ENCODE measurements at regions not wholly inside any gene's neighbourhood (a gene's known extent, or its start where the extent isn't known, plus 50 kb on each side); places are given as distances from the start of the nearest gene placed in this dataset.
A peak's percentile ranks its signal among the peaks of the same experiment; 100 is the strongest.
"Not testable (repeated sequence)": the region's sequence is repeated elsewhere in the genome, so short reads cannot be mapped to it uniquely, and the experiment has no call there.

- no peak for DNase-seq
Observed at GRCh38 chr7:12007576-12007975, 175.6 kb upstream of the THSD7A start.

GRCh38 chr7:12013983-12014382 is 182.0 kb upstream of the THSD7A start:
- DNase-seq, result no peak

DNA sequence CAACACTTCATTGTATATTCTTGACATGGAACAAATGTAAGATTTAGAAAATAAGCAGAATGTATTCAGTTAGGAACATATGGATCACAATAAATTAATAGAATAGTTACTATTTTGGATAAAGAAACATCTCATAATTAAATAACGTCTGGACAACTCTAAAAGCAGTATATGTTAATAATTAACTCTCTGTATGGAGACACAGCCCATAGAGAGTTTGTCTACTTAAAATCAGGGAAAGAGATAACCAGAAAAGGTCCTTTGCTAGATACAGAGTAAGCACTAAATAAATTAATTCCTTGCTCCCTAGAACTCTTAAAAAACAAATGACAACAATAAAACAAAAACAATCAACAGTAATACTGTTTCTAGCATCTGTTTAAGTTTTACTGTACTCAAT is 184.4 kb upstream of the THSD7A start:
- no peak for DNase-seq

DNA sequence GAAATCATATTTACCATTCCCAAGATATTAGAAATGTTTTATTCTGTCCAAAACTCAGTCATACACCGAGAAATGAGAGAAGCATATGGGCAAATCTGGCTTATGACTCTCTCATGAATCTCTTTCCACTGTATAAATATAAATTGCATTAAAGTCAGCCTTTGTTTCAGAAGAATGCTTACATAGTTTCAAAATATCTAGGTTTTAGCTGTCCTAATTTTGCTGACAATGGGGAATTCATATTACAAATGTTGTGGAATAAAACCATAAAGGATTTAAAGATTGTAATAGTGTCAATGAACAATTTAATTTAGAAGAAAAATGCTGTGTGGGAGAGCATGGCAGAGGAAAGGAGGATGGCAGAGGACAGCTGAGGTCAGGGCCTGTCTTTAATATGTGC is 185.0 kb upstream of the THSD7A start:
- DNase-seq, result no peak

GRCh38 chr7:12022011-12022410 is 189.1 kb upstream of the TMEM106B start:
- DNase-seq, result not testable (repeated sequence)

GRCh38 chr7:12025246-12025645 is 185.8 kb upstream of the TMEM106B start:
- DNase-seq, result no peak

DNA sequence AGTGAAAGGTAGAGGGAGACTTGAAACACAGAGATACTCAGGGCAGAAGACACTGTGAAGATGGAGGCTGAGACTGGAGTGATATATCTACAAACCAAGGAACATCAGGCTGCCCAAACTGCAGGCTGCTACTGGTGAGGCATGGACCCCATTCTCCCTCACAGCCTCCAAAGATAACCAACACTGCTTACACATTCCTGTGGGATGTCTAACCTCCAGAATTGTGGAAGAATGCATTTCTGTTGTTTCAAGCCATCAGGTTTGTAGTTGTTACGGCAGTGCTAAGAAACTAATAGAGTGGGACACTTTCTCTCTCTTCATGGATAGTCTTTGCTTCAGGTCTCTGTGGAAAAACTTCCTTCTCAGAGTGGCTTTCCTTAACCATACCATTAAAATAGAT is 182.6 kb upstream of the TMEM106B start:
- DNase-seq, result no peak

DNA sequence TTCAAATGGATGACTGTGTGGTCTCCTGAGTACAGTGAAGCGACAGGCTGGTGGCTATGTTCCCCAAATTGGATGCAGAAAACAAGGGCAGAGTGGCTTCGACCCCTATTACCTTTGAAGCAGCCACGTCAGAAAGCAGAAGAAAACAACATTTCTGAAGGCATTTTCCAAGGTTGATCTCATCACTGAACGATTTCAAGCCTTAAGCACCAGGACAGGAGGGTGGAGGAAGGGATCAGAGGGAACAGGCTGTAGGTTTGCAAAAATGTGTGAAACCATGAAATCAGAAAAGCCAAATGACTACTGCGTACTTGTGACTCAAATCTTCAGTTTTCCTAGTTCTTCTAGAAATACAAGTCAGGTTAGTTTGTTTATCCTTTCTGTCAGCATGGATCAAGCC is 181.0 kb upstream of the TMEM106B start:
- DNase-seq, result no peak

GRCh38 chr7:12031186-12031585 is 179.9 kb upstream of the TMEM106B start:
- DNase-seq, result no peak

DNA sequence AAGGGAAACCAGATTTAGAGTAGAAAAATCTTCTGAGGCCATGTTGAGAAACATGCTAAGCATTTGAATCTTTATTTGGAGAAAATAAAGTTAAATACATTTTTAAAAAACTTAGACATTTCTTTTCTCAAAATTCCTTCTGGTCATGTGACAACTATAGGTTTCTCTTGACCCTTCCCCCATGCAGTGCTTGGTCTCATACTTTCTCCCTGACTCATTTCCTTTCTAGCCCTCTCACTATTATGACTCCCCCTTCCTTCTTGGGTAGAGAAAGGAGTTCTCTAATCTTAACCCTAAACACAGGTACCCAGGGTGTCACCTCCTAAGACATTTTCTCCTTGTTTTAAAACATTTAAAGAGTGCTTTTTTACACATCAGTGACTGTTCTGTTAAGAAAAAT is 179.5 kb upstream of the TMEM106B start:
- DNase-seq, result no peak

DNA sequence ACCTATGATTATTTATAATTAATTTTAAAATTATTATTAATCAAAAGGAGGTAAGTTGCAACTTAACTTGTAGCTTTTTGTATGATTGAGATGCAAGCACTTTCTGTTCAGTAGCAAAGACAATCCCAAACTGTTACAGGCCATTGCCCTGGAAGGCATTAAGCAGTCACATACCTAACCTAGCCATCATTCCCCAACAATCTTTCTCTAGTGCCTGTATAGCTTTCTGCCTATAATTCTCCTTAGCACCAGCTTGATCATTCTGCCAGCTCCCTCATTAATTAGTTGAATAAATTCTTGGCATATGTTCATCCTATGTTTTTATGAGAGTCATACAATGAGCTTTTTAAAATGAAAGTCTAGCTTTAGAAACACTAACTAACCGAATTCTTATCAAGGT is 178.9 kb upstream of the TMEM106B start:
- DNase-seq, result no peak

DNA sequence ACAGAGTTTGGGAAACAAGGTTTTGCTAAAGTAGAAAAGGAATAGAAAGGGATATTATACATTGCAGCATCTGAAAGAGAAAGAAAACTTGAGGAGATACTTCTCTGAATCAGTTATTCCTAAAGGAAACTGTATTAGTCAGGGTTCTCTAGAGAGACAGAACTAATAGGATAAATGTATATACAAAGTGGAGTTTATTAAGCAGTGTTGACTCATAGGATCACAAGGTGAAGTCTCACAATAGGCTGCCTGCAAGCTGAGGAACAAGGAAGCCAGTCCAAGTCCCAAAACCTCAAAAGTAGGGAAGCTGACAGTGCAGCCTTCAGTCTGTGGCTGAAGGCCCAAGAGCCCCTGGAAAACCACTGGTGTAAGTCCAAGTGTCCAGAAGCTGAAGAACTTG is 167.6 kb upstream of the TMEM106B start:
- not testable (repeated sequence) for DNase-seq

GRCh38 chr7:12052211-12052610 is 158.9 kb upstream of the TMEM106B start:
- no peak for DNase-seq

DNA sequence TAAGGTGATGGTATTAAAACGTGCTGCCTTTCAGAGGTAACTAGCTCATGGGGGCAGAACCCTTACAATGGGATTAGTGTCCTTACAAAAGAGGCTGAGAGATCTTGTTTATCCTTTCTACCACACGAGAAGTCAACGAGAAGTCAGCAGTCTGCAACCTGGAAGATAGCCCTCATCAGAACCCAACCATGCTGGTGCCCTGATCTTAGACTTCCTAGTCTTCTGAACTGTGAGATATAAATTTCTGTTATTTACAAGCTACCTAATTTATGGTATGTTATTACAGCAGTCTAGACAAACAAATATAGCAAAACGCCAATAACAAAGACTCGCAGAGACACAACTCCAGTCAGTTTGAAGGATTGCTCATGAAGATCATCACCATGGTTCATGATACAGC is 157.5 kb upstream of the TMEM106B start:
- DNase-seq, result no peak

- no peak for DNase-seq
Observed at GRCh38 chr7:12054830-12055229, 156.3 kb upstream of the TMEM106B start.

DNA sequence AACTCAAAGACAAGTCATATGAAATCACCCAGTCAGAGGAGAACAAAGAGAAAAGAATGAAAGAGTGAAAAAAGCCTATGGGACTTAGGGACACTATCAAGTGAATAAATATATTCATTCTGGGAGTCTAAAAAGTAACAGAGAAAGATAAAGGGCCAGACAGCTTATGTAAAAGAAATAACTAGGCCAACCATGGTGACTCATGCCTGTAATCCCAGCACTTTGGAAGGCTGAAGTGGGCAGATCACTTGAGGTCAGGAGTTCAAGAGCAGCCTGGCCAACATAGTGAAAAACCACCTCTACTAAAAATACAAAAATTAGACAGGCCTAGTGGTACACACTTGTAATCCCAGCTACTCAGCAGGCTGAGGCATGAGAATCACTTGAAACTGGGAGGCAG is 154.7 kb upstream of the TMEM106B start:
- DNase-seq, result no peak

DNA sequence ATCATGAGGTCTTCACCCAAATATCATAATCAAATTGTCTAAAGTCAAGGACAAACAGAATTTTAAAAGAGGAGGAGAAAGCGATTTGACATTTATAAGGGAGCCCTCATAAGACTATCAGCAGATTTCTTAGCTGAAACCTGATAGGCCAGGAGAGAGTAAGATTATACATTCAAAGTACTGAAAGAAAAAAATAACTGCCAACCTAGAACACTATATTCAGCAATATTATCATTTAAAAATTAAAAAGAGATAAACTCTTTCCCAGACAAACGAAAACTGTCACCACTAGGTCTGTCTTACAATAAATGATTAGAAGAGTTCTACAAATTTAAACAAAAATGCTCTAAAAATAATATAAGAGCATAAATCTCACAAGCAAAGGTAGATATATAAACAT is 154.1 kb upstream of the TMEM106B start:
- no peak for DNase-seq

GRCh38 chr7:12062062-12062461 is 149.0 kb upstream of the TMEM106B start:
- no peak for DNase-seq

DNA sequence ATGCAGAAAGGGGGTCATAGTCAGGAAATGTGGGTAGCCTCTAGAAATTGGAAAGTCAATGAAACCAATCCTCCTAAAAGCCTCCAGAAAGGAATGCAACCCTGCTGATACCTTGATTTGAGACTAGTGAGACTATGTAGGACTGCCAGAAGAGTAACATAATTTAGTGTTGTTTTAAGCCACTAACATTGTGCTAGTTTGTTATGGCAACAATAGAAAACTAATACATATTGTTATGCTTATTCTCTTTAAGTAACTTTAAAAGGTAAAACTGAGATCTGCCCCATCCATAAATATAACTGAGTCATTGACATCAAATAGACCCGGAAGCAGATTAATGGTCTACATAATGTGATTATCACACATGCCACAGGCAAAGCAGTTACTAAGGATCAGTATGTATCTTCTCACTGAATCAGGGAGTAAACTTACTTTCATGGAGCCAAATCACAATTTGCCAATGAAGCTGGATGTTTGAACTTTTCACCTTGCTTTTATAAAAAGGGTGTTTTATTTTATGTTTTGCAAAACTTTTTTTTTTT is 146.4 kb upstream of the TMEM106B start:
- DNase-seq, result no peak

- no peak for DNase-seq
Observed at GRCh38 chr7:12066004-12066403, 145.1 kb upstream of the TMEM106B start.

- no peak for DNase-seq
Observed at GRCh38 chr7:12066521-12066920, 144.6 kb upstream of the TMEM106B start.

DNA sequence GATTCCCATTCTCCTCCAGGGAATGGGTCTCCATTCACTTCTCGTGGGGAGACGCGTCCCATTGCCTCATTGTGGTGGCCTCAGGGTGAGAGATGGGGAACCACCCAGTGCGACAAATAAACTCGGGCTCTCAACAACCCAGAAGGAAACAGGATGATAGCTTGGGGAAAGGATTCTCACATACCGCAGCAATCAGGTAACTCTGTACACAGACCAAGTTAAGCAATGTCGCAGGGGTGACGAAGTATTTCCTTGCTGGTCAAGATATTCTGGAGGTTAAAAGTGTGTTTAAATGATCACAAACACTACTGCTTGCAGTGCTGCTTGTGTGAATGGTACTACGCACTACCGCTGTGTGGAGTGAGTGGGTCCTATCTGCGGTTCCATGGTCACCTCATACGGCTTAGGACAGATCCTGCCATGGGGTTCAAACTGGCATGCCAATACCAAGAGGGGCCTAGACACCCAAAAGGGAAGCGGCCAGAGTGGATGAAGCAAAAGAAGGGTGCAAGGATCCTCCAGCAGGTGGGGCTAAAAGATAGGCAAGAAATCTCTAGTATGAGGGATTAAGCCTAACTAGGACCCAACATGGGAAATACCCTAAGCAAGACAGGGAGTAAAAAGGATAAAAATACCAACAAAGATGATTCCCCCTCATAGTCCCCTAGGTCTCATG is 143.8 kb upstream of the TMEM106B start:
- DNase-seq, result peak; percentile 31

GRCh38 chr7:12069757-12070156 is 141.3 kb upstream of the TMEM106B start:
- DNase-seq, result no peak

- no peak for DNase-seq
Observed at GRCh38 chr7:12074889-12075288, 136.2 kb upstream of the TMEM106B start.

DNA sequence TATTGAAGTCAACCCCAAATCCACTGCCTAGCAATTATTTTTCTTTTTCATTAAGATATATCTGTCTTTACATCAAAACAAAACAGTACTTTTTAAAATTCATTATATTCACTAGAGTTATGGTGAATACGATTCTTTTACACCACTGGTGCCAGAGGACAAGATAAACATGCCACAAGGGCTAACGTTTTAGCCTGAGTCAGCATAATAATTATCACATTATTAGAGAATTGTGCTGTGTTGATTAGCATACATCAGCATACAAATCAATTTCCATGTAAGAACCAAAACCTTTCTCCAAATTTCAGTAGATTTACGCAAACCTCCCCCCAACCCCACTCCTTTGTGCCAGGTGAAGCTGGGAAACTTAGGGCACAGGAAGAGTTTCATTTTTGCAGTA is 131.1 kb upstream of the TMEM106B start:
- no peak for DNase-seq

Data from NCI-H2227 treated with DMSO at 0.1 percent for 48 hours (cell line).